Mesothelial cell of epicardium (in vitro differentiated cells): ENCODE measurements at regions not wholly inside any gene's neighbourhood (a gene's known extent, or its start where the extent isn't known, plus 50 kb on each side); places are given as distances from the start of the nearest gene placed in this dataset.

Experiments used
- DNase-seq, 2 experiments: peaks; one replicate each; pipeline ENCODE4 v3.0.0; 2021; ENCODE audit warnings: low spot score in 2 of 2; ENCODE audit not compliant: unreplicated experiment in 2 of 2
- H3K27ac Mint-ChIP-seq: 2 replicates; pipeline ENCODE4 v1.8.0; 2021; ENCODE audit warnings: mixed read lengths
- H3K27me3 Mint-ChIP-seq: 2 replicates; pipeline ENCODE4 v1.8.0; 2021; ENCODE audit warnings: low read depth, mixed read lengths
- H3K36me3 Mint-ChIP-seq: 2 replicates; pipeline ENCODE4 v1.8.0; 2021; ENCODE audit warnings: mixed read lengths
- H3K4me1 Mint-ChIP-seq: 2 replicates; pipeline ENCODE4 v1.8.0; 2021; ENCODE audit warnings: mixed read lengths
- H3K4me3 Mint-ChIP-seq: 2 replicates; pipeline ENCODE4 v1.8.0; 2021; ENCODE audit warnings: mild to moderate bottlenecking, moderate library complexity, mixed read lengths
- H3K9me3 Mint-ChIP-seq: 2 replicates; pipeline ENCODE4 v1.8.0; 2021; ENCODE audit warnings: mixed read lengths
- TF ChIP-seq, protein P1 (sequence below): fragments of 200-600 bp; sonication (generic); IDR thresholded peaks from one replicate; pipeline ENCODE4 v1.5.0; 2021; ENCODE audit warnings: antibody characterized with exemption; ENCODE audit not compliant: unreplicated experiment

- H3K9me3 Mint-ChIP-seq: peaks cover 8% of the 10 kb centered on the region
- DNase-seq: no peak
These were observed 213.8 kb upstream of the JUN start for GRCh38 chr1:58997637-58998036.

DNA sequence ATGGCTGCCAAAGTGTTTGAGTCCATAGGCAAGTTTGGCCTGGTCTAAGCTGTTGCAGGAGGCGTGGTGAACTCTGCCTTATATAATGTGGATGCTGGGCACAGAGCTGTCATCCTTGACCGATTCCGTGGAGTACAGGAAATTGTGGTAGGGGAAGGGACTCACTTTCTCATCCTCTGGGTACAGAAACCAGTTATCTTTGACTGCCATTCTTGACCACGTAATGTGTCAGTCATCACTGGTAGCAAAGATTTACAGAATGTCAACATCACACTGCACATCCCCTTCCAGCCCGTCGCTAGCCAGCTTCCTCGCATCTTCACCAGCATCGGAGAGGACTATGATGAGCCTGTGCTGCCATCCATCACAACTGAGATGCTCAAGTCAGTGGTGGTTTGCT, 215.8 kb upstream of the JUN start:
- TF ChIP-seq, protein P1, sequence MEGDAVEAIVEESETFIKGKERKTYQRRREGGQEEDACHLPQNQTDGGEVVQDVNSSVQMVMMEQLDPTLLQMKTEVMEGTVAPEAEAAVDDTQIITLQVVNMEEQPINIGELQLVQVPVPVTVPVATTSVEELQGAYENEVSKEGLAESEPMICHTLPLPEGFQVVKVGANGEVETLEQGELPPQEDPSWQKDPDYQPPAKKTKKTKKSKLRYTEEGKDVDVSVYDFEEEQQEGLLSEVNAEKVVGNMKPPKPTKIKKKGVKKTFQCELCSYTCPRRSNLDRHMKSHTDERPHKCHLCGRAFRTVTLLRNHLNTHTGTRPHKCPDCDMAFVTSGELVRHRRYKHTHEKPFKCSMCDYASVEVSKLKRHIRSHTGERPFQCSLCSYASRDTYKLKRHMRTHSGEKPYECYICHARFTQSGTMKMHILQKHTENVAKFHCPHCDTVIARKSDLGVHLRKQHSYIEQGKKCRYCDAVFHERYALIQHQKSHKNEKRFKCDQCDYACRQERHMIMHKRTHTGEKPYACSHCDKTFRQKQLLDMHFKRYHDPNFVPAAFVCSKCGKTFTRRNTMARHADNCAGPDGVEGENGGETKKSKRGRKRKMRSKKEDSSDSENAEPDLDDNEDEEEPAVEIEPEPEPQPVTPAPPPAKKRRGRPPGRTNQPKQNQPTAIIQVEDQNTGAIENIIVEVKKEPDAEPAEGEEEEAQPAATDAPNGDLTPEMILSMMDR: no peak
- no peak overlapping the region for H3K27ac Mint-ChIP-seq
- H3K4me1 Mint-ChIP-seq: peaks cover 4% of the 10 kb centered on the region
- no peak for DNase-seq
- H3K4me3 Mint-ChIP-seq: no peak overlapping the region
- H3K9me3 Mint-ChIP-seq: peaks cover 8% of the 10 kb centered on the region
- H3K36me3 Mint-ChIP-seq: peaks cover 5% of the 10 kb centered on the region
- no peaks in the 10 kb centered on the region for H3K27me3 Mint-ChIP-seq

More at GRCh38 chr1:58997637-58998036, 213.8 kb upstream of the JUN start:
- TF ChIP-seq, protein P1: no peak
- Mint-ChIP-seq H3K4me1 (peaks cover 7% of the 10 kb centered on the region), H3K36me3 (peaks cover 5% of the 10 kb centered on the region), H3K27me3 (no peaks in the 10 kb centered on the region), H3K4me3 (no peak overlapping the region), H3K27ac (no peak overlapping the region)

DNA sequence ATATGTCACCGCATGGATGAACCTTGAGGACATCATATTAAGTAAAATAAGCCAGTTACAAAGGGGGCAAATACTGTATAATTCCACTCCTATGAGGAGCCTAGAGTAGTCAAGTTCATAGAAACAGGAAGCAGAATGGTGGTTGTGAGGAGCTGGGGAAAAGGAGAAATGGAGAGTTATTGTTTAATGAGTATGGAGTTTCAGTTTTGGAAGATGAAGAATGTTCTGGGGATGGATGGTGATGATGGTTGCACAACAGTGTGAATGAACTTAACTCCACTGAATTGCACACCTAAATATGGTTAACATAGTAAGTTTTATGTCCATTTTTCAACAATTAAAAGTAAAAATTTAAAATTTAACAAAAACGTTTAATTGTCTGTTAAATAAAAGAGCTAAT, 220.9 kb upstream of the JUN start:
- H3K27me3 Mint-ChIP-seq: no peaks in the 10 kb centered on the region
- H3K36me3 Mint-ChIP-seq: peaks cover 5% of the 10 kb centered on the region
- H3K4me3 Mint-ChIP-seq: no peak overlapping the region
- DNase-seq: no peak
- no peak overlapping the region for H3K27ac Mint-ChIP-seq
- H3K4me1 Mint-ChIP-seq: peaks cover 5% of the 10 kb centered on the region
- peaks cover 8% of the 10 kb centered on the region for H3K9me3 Mint-ChIP-seq
- TF ChIP-seq, protein P1: no peak

GRCh38 chr1:59005491-59006288, 221.8 kb upstream of the JUN start:
- Mint-ChIP-seq H3K4me1 (peaks cover 5% of the 10 kb centered on the region), H3K9me3 (peaks cover 4% of the 10 kb centered on the region), H3K27me3 (no peaks in the 10 kb centered on the region), H3K4me3 (no peak overlapping the region), H3K27ac (no peak overlapping the region), H3K36me3 (peaks cover 2% of the 10 kb centered on the region)
- no peak for DNase-seq
- TF ChIP-seq, protein P1: no peak

- peak in 1 of 2 experiments; percentile 7 for DNase-seq
- no peak overlapping the region for H3K27ac Mint-ChIP-seq
These were observed 222.4 kb upstream of the JUN start for GRCh38 chr1:59006289-59006658.

More at GRCh38 chr1:59006289-59006658, 222.4 kb upstream of the JUN start:
- Mint-ChIP-seq H3K36me3 (no peaks in the 10 kb centered on the region), H3K4me3 (no peak overlapping the region), H3K9me3 (no peaks in the 10 kb centered on the region), H3K27me3 (no peaks in the 10 kb centered on the region), H3K4me1 (peaks cover 6% of the 10 kb centered on the region)
- TF ChIP-seq, protein P1: no peak
